Activated CD4-positive, alpha-beta T cell treated with anti-CD3 and anti-CD28 coated beads, Interleukin-2, amount 10 ng/mL, durations not matched to agents 7 days and 5 days (primary cell): ENCODE measurements at regions not wholly inside any gene's neighbourhood (a gene's known extent, or its start where the extent isn't known, plus 50 kb on each side); places are given as distances from the start of the nearest gene placed in this dataset.
"Not testable (repeated sequence)": the region's sequence is repeated elsewhere in the genome, so short reads cannot be mapped to it uniquely, and the experiment has no call there.

ENCODE experiments used
- CTCF ChIA-PET: fragments of 350-600 bp; sonication (Branson Sonifier 250); formaldehyde crosslinking; loops from one replicate; lab custom pipeline; 2021; ENCODE audit warnings: antibody characterized with exemption; lab: Charles Lee
- POLR2A ChIA-PET: fragments of 350-600 bp; sonication (Branson Sonifier 250); formaldehyde crosslinking; loops from one replicate; lab custom pipeline; 2021; ENCODE audit warnings: antibody characterized with exemption; lab: Charles Lee
- DNase-seq: peaks from one replicate; pipeline ENCODE4 v3.0.0-alpha.2; 2020
- H3K27ac Mint-ChIP-seq: one replicate; pipeline ENCODE4 v1.8.0; 2021; ENCODE audit warnings: mild to moderate bottlenecking, moderate library complexity, mixed read lengths
- H3K27me3 Mint-ChIP-seq: one replicate; pipeline ENCODE4 v1.8.0; 2021; ENCODE audit warnings: mixed read lengths
- H3K36me3 Mint-ChIP-seq: one replicate; pipeline ENCODE4 v1.8.0; 2021; ENCODE audit warnings: low read depth, mixed read lengths
- H3K4me1 Mint-ChIP-seq: one replicate; pipeline ENCODE4 v1.8.0; 2021; ENCODE audit warnings: mixed read lengths
- H3K4me3 Mint-ChIP-seq: one replicate; pipeline ENCODE4 v1.8.0; 2021; ENCODE audit warnings: mild to moderate bottlenecking, moderate library complexity, mixed read lengths
- H3K9me3 Mint-ChIP-seq: one replicate; pipeline ENCODE4 v1.8.0; 2021; ENCODE audit warnings: mixed read lengths

DNA sequence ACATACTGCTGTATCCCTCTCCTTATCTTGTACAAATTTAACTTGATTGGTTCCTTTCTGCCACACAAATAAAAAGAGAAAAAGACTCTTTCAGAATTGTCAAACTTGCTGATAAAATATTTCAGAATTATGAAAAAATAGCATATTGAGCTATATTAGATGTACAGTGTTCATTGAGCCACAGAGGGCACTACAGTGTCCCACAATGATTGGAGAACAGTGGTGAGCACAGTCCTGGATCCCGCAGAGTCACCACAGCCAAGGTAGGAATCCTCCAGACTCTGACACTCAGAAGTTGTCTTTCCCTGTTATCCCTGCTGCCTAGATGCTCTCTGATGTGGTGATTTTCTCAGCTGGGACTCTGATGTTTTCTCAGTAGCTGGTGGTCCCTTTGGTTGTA is 1281.3 kb upstream of the ZEB2 start:
- Mint-ChIP-seq H3K36me3 (no peaks in the 10 kb centered on the region), H3K27me3 (no peaks in the 10 kb centered on the region), H3K9me3 (no peaks in the 10 kb centered on the region), H3K27ac (no peak overlapping the region), H3K4me1 (no peaks in the 10 kb centered on the region), H3K4me3 (no peak overlapping the region)
- POLR2A ChIA-PET: no interaction called here
- DNase-seq: no peak
- CTCF ChIA-PET: no interaction called here

DNA sequence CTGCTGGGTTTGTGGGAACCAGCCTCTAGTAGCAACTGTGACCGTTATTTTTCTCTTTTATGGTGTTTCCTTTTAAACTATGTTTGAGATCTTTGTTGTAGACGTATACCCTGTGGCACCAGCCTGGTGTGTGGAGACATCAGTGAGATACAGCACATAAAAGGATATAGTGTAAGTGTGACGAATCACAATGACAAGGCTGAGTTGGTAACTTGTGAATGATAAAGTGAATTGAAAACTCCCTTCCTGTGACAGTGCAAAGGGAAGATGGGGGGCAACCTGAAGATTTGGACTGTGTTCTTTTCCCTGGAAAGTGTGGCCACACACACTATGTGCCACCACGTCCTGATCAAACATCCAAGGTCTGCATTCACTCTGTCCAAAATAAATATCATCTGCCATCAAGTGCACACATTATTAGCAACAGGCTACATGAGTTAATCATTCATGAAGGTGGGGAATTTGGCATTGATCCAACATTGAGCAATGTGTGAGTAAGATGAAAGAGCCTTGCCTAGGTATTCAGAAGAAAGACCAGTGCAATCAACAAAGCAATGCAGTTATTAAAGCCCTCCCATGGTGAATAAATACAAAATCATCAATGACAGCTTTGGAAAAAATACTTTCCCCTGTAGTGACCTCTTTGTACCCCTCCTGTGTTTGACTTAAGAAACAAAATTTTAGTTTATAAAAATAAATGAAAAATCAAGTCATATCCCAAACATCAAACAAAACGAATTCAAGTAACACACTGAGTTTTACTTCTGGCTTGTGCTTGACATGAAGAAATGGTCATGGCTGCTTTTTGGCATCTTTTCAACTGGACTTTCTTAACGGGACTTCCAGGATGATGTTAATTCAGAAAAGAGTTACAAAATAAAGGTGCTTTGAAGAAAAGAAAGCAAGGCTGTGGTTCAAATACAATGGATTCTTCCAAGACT is 1280.5 kb upstream of the ZEB2 start:
- ChIA-PET POLR2A (no interaction called here), CTCF (no interaction called here)
- Mint-ChIP-seq H3K27me3 (no peaks in the 10 kb centered on the region), H3K4me3 (no peak overlapping the region), H3K4me1 (no peaks in the 10 kb centered on the region), H3K9me3 (no peaks in the 10 kb centered on the region), H3K36me3 (no peaks in the 10 kb centered on the region), H3K27ac (no peak overlapping the region)
- no peak for DNase-seq

DNA sequence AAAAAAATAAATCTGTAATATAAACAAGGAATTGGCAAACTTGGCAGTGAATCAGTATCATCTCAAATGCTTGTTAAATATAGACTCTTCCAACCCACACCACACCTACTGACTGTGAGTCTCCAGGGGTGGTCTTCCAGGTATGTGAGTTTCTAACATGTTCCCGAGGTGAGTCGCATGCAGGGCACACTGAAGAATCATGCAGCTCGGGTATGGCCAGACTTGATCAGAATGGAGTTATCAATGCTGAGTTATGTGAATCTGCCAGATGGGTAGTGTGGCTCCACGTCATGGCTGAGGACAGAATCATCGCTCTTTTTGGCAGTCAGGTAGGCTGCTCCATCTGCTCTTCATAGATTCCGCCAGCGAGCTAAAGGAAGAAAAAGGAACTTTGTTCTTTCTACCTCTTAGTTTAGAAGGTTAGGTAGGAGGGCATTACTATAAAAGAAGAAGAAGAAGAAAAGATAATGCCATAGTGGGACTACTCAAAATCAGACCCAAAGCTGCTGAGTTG is 1279.7 kb upstream of the ZEB2 start:
- Mint-ChIP-seq H3K36me3 (no peaks in the 10 kb centered on the region), H3K4me3 (no peak overlapping the region), H3K27me3 (no peaks in the 10 kb centered on the region), H3K27ac (no peak overlapping the region), H3K4me1 (no peaks in the 10 kb centered on the region), H3K9me3 (no peaks in the 10 kb centered on the region)
- CTCF ChIA-PET: no interaction called here
- POLR2A ChIA-PET: no interaction called here
- DNase-seq: no peak

DNA sequence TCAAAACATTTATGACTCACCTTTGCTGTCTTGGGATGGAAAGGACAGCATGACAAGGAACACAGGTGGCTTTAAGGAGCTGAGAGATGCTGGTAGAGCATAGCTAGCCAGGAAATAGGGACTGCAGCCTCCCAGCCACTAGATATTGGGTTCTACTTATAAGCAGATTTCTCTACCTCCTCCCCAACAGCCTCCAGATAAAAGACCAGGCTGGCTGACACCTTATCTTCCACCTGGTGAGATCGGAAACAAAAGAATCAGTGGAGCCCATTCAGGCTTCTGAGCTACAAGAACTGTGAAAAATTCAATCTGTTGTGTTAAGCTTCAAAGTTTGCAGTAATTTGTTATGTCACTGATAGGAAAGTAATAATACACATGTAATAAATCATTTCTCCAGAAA is 1278.5 kb upstream of the ZEB2 start:
- Mint-ChIP-seq H3K36me3 (no peaks in the 10 kb centered on the region), H3K27me3 (no peaks in the 10 kb centered on the region), H3K4me3 (no peak overlapping the region), H3K27ac (no peak overlapping the region), H3K4me1 (no peaks in the 10 kb centered on the region), H3K9me3 (no peaks in the 10 kb centered on the region)
- no peak for DNase-seq
- POLR2A ChIA-PET: no interaction called here
- CTCF ChIA-PET: no interaction called here

DNA sequence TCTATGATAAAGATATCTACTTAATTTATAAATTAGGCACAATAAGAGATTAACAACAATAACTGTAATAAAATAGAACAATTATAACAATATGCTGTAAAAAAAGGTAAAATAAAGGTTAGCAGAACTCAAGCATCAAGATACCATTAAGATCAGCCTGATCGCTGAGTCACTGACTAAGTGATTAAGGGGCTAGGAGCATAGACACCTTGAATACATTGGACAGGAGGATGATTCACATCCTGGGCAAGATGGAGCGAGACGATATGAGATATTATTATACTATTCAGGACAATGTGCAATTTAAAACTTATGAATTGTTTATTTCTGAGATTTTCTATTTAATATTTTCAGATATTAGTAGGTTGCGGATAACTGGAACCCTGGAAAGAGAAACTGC is 1277.8 kb upstream of the ZEB2 start:
- H3K36me3 Mint-ChIP-seq: no peaks in the 10 kb centered on the region
- H3K27ac Mint-ChIP-seq: no peak overlapping the region

DNA sequence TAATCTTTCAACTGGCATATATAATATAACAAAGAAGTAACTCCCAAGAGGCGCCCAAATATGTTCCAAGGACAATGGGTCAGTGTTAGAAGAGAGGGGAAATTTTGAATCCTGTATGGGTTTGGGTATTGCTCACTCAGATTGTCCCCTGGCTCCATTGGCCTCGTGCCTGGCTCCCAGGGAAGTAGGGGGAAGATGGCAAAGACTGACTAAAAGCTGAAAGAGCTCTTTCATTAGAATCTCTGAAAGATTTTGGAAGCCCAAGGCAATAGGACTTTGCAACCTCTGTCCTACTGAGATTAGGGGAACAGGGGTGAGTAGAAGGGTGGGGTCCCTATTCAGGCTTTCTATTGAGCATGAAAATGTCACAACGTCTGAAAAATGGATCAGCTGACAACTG is 1272.8 kb upstream of the ZEB2 start:
- H3K9me3 Mint-ChIP-seq: no peaks in the 10 kb centered on the region
- no peaks in the 10 kb centered on the region for H3K4me1 Mint-ChIP-seq
- H3K4me3 Mint-ChIP-seq: no peak overlapping the region
- H3K27me3 Mint-ChIP-seq: no peaks in the 10 kb centered on the region
- DNase-seq: no peak
- H3K27ac Mint-ChIP-seq: no peak overlapping the region
- ChIA-PET POLR2A (no interaction called here), CTCF (no interaction called here)
- H3K36me3 Mint-ChIP-seq: no peaks in the 10 kb centered on the region

More for the DNA sequence above, 1277.8 kb upstream of the ZEB2 start:
- H3K4me3 Mint-ChIP-seq: no peak overlapping the region
- H3K27me3 Mint-ChIP-seq: no peaks in the 10 kb centered on the region
- ChIA-PET POLR2A (no interaction called here), CTCF (no interaction called here)
- no peaks in the 10 kb centered on the region for H3K4me1 Mint-ChIP-seq
- no peaks in the 10 kb centered on the region for H3K9me3 Mint-ChIP-seq
- DNase-seq: no peak

DNA sequence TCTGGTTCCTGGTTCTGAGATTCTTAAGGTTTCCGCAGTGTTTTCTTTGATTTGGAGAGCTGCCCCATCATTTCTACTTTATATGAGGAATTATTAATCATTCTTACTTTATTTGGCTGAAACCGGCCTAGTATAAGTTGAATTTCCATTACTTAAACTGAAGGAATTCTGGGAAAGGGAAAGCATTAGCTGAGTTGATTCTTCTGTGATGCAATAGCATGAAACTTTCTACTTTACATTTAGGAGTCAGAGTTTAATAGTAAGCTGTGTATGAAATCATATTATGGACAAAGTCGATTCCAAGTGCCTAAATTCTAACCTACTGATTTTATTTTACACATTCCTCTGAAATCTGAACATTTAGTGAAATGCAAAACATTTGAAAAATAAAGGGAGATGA is 1269.7 kb upstream of the ZEB2 start:
- H3K27ac Mint-ChIP-seq: no peak overlapping the region
- H3K9me3 Mint-ChIP-seq: no peaks in the 10 kb centered on the region
- CTCF ChIA-PET: no interaction called here
- no peaks in the 10 kb centered on the region for H3K4me1 Mint-ChIP-seq
- no peak for DNase-seq
- no peaks in the 10 kb centered on the region for H3K27me3 Mint-ChIP-seq
- H3K36me3 Mint-ChIP-seq: no peaks in the 10 kb centered on the region
- POLR2A ChIA-PET: no interaction called here
- H3K4me3 Mint-ChIP-seq: no peak overlapping the region

DNA sequence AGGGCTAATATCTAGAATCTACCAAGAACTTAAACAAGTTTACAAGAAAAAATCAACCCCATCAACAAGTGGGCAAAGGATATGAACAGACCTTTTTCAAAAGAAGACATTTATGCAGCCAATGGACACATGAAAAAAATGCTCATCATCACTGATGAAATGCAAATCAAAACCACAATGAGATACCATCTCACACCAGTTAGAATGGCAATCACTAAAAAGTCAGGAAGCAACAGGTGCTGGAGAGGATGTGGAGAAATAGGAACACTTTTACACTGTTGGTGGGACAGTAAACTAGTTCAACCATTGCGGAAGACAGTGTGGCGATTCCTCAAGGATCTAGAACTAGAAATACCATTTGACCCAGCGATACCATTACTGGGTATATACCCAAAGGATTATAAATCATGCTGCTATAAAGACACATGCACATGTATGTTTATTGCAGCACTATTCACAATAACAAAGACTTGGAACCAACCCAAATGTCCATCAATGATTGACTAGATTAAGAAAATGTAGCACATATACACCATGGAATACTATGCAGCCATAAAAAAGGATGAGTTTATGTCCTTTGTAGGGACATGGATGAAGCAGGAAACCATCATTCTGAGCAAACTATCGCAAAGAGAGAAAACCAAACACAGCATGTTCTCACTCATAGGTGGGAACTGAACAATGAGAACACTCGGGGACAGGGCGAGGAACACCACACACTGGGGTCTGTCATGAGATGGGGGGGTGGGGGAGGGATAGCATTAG is 1267.9 kb upstream of the ZEB2 start:
- POLR2A ChIA-PET, H3K4me1 Mint-ChIP-seq, DNase-seq, H3K27ac Mint-ChIP-seq, H3K36me3 Mint-ChIP-seq, CTCF ChIA-PET, H3K9me3 Mint-ChIP-seq, H3K27me3 Mint-ChIP-seq, H3K4me3 Mint-ChIP-seq: not testable (repeated sequence)

DNA sequence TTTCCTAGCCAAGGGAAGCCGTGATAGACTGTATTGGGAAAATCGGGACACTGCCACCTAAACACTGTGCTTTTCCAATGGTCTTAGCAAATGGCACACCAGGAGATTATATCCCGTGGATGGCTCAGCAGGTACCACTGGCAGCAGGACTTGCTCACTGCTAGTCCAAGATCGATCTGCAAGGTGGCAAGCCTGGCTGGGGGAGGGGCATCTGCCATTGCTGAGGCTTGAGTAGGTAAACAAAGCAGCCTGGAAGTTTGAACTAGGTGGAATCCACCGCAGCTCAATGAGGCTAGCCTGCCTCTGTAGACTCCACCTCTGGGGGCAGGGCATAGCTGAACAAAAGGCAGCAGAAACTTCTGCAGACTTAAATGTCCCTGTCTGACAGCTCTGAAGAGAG is 1262.7 kb upstream of the ZEB2 start:
- POLR2A ChIA-PET, DNase-seq, CTCF ChIA-PET, H3K4me3 Mint-ChIP-seq, H3K27me3 Mint-ChIP-seq, H3K27ac Mint-ChIP-seq, H3K9me3 Mint-ChIP-seq, H3K36me3 Mint-ChIP-seq, H3K4me1 Mint-ChIP-seq: not testable (repeated sequence)

DNA sequence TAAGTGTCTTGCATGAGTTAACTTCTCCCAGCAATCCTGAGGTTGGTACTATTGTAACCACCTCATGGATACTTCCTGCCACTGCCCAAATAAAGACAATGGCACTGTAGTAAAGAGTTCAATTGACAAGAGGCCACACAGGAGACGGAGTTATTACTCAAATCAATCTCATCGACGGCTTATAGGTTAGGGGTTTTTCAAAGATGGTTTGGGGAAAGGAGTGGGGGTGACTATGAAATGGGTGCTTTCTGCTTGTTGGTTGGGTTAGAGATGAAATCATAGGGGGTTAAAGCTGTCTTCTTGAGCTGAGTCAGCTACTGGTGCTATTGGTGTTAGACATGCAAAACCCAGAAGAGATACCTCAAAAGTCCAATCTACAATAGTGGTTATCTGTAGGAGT is 1258.0 kb upstream of the ZEB2 start:
- Mint-ChIP-seq H3K4me1 (no peaks in the 10 kb centered on the region), H3K4me3 (no peak overlapping the region), H3K27ac (no peak overlapping the region), H3K36me3 (no peaks in the 10 kb centered on the region), H3K9me3 (no peaks in the 10 kb centered on the region), H3K27me3 (peaks cover 2% of the 10 kb centered on the region)
- ChIA-PET CTCF (interaction anchor here (0.7 kb wide), 1 partner anchor 107 kb away, joined by 4 read pairs; no protein-coding TSS in a partner anchor), POLR2A (no interaction called here)
- DNase-seq: no peak

DNA sequence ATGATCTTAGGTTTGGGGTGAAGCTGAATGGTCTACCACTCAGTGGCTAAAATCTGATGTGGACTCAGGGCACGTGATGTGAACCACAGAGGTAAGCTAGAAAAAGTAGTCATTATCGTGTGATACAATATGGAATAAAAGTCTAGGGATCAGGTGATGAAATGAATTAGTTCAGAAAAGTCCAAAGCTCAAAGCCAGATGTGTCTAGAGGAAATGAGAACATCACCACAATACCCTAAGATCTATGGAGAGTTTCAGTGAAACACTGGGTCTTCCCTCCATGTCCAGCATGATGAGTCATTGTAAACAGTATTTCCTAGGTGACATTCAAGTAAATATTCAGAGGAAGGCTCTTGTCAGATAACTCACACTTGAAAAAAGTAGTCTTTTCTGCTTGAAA is 1257.4 kb upstream of the ZEB2 start:
- ChIA-PET POLR2A (no interaction called here), CTCF (no interaction called here)
- Mint-ChIP-seq H3K27ac (no peak overlapping the region), H3K9me3 (no peaks in the 10 kb centered on the region), H3K4me3 (no peak overlapping the region), H3K4me1 (no peaks in the 10 kb centered on the region), H3K36me3 (no peaks in the 10 kb centered on the region), H3K27me3 (peaks cover 2% of the 10 kb centered on the region)
- no peak for DNase-seq

DNA sequence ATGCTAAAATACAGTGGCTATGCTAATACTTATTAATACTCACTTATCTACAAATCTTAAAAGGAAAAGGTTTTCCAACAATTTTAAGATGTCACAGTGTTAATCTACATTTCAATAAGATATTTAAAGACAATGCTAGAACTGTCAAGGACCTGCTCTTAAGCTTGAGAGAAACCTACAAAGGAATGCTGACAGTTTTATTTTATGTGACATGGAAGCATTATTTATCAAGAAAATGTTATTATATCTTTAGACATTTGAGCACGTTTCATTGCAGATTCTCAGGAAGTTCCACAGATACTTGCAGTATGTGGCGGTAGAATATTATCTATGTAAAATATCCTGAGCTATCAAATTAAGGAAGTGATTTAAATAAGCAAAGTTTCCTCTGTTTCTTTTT is 1255.7 kb upstream of the ZEB2 start:
- Mint-ChIP-seq H3K27me3 (peaks cover 2% of the 10 kb centered on the region), H3K9me3 (no peaks in the 10 kb centered on the region), H3K4me3 (no peak overlapping the region), H3K4me1 (no peaks in the 10 kb centered on the region), H3K36me3 (no peaks in the 10 kb centered on the region), H3K27ac (no peak overlapping the region)
- DNase-seq: no peak
- CTCF ChIA-PET: no interaction called here
- POLR2A ChIA-PET: no interaction called here

DNA sequence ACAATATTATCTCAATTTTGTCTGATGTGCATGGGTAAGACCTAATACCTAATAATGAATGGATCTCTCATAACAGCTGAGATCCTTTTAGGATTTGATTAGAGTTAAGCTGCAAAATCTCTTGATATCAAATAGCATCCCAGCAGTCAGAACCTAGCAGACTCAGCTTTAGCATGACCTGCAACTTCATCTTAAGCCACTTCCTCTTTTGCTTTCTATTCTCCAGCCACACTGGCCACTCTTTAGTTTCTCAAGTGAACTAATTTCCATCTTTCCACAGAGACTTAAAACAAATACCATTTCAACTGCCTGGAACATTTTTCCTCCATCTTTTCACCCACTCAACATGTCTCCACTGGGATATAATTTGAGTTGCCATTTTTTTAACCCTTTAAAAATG is 1251.6 kb upstream of the ZEB2 start:
- Mint-ChIP-seq H3K27ac (no peak overlapping the region), H3K4me3 (no peak overlapping the region), H3K36me3 (no peaks in the 10 kb centered on the region), H3K27me3 (no peaks in the 10 kb centered on the region), H3K4me1 (no peaks in the 10 kb centered on the region), H3K9me3 (no peaks in the 10 kb centered on the region)
- DNase-seq: no peak
- ChIA-PET CTCF (no interaction called here), POLR2A (no interaction called here)
